A549 (cell line): ENCODE measurements at regions not wholly inside any gene's neighbourhood (a gene's known extent, or its start where the extent isn't known, plus 50 kb on each side); places are given as distances from the start of the nearest gene placed in this dataset.
"Not testable (repeated sequence)": the region's sequence is repeated elsewhere in the genome, so short reads cannot be mapped to it uniquely, and the experiment has no call there.

Experiments
- ATAC-seq, 2 experiments: fragments of 200-7000 bp in 1 of 2; fragments of >200 bp in 1 of 2; cut with Nextera tagmentation in 1 of 2; cut with Tn5 transposase in 1 of 2; 3 replicates each; pipeline versions ENCODE4 v1.8.0 to v1.9.1; 2018 to 2020; ENCODE audit warnings: mild to moderate bottlenecking in 1 of 2, moderate library complexity in 1 of 2
- CTCF ChIA-PET: fragments of 300-600 bp; sonication (Branson Sonifier 250); formaldehyde crosslinking; extraction: SDS; loops from one replicate; lab custom pipeline; 2021; ENCODE audit warnings: antibody characterized with exemption, inconsistent platforms; lab: Yijun Ruan, JAX
- POLR2A ChIA-PET: fragments of 350-600 bp; formaldehyde crosslinking; extraction: SDS; loops from one replicate; lab custom pipeline; 2021; ENCODE audit warnings: antibody characterized with exemption, inconsistent platforms; lab: Yijun Ruan, JAX
- DNase-seq, 2 experiments: peaks; one replicate each; pipeline versions ENCODE4 v3.0.0 to v3.0.0-alpha.2; 2011 to 2016; ENCODE audit warnings: low read depth in 1 of 2, low spot score in 1 of 2
- FAIRE-seq: peaks from 2 replicates; lab custom pipeline; 2011; peaks lifted over from hg19 to GRCh38; lab: Jason Lieb, UNC
- H3K27ac ChIP-seq, 2 experiments: fragments of >200 bp; sonication (Bioruptor Twin); formaldehyde crosslinking; 3 replicates each; pipeline ENCODE4 v1.5.1; 2016 to 2017
- H3K4me1 ChIP-seq: fragments of >200 bp; sonication (Bioruptor Twin); formaldehyde crosslinking; 3 replicates; pipeline ENCODE4 v1.6.1; 2016
- H3K4me2 ChIP-seq: fragments of >200 bp; sonication (Bioruptor Twin); formaldehyde crosslinking; 3 replicates; pipeline ENCODE4 v1.6.1; 2016
- H3K4me3 ChIP-seq: fragments of >200 bp; sonication (Bioruptor Twin); formaldehyde crosslinking; 3 replicates; pipeline ENCODE4 v1.5.1; 2016
- H3K9me3 ChIP-seq: fragments of >200 bp; sonication (Bioruptor Twin); formaldehyde crosslinking; 3 replicates; pipeline ENCODE4 v1.6.1; 2016
- RAD21 ChIP-seq, 2 experiments: fragments of >200 bp in 1 of 2; sonication (Bioruptor Twin) in 1 of 2; formaldehyde crosslinking in 1 of 2; IDR thresholded peaks in 1 of 2; conservative IDR thresholded peaks in 1 of 2; 2 replicates in 1 of 2; 3 replicates in 1 of 2; pipeline ENCODE4 v1.6.1; 2012 to 2018; ENCODE audit warnings: inconsistent platforms in 1 of 2
- WGBS: methylation state at CpG from one replicate; pipeline ENCODE4 v1.1.6; 2017; ENCODE audit errors: missing lambda C conversion rate; 5-methylcytosine and 5-hydroxymethylcytosine counted together
- small RNA-seq, 6 experiments: library from RNA; depleted of rRNA; stranded (forward); fragments of <200 nt; gene quantifications; one replicate each; pipeline ENCODE3, GENCODE V24; 2012

DNA sequence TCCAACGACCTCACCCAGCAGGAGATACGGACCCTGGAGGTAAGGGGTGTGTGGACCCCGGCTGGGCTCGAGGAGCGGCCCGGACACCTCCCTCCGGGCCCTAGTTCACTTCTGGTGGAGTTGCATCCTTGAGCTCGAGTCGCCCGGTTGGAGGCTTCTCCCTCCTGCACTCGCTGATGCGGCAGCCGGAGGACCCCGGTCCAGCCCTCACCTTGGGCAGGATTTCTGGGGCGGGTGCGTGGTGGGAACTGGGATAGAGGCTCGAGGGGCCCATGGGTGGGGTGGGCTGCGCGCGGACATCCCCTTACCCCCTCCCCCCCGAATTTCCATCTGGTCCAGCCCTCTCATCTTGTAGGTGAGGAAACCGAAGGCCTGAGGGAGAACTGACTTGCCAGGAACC, 311.8 kb downstream of the TP53TG3F start:
- CTCF ChIA-PET, H3K27ac ChIP-seq, H3K4me2 ChIP-seq, H3K4me3 ChIP-seq, POLR2A ChIA-PET, H3K4me1 ChIP-seq, ATAC-seq, H3K9me3 ChIP-seq, FAIRE-seq, DNase-seq: not testable (repeated sequence)
- 57% methylated on average over 11 of the region's 22 CpGs for WGBS

GRCh38 chr16:33773966-33774365, 314.6 kb downstream of the TP53TG3F start:
- DNase-seq, CTCF ChIA-PET, H3K9me3 ChIP-seq, ATAC-seq, POLR2A ChIA-PET, H3K4me2 ChIP-seq, FAIRE-seq, H3K4me3 ChIP-seq, H3K27ac ChIP-seq, H3K4me1 ChIP-seq: not testable (repeated sequence)
- WGBS: 33% methylated on average over 2 of the region's 2 CpGs

- ATAC-seq, FAIRE-seq, H3K4me1 ChIP-seq, H3K9me3 ChIP-seq, CTCF ChIA-PET, H3K4me2 ChIP-seq, DNase-seq, POLR2A ChIA-PET, H3K27ac ChIP-seq, H3K4me3 ChIP-seq: not testable (repeated sequence)
- WGBS: 4% methylated on average over 1 of the region's 1 CpG
Measured at GRCh38 chr16:33774724-33775123, 315.3 kb downstream of the TP53TG3F start.

DNA sequence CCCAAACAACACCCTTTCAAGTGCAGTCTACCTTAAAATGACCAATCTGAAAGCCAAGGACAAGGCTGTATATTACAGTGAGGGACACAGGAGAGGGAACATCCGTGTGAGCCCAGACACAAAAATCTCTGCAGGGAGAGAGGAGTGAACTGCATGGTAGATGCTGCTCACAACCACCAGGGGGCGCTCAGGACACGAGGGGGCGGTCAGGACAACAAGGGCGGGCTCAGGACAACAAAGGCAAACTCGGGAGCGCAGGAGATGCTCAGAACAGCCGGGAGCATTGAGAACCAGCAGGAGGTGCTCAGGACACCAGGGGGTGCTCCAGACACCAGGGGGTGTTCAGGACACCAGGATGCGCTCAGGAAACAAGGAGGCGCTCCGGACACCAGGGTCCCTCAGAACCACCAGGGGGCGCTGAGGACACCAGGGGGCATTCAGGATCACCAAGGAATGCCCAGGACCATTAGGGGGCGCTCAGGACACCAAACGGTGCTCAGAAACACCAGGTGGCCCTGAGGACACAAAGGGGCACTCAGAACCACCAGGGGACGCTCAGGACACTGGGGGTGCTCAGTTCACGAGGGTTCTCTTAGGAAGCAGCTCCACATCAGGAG, 357.0 kb downstream of the TP53TG3F start:
- H3K9me3 ChIP-seq, H3K4me2 ChIP-seq, CTCF ChIA-PET, FAIRE-seq, H3K4me3 ChIP-seq, H3K27ac ChIP-seq, POLR2A ChIA-PET, DNase-seq, H3K4me1 ChIP-seq: not testable (repeated sequence)
- ATAC-seq: peak in 1 of 2 experiments; percentile 33; a peak in 1 of 6 replicates
- WGBS: no CpG with 5 or more reads among the region's 16 CpGs

DNA sequence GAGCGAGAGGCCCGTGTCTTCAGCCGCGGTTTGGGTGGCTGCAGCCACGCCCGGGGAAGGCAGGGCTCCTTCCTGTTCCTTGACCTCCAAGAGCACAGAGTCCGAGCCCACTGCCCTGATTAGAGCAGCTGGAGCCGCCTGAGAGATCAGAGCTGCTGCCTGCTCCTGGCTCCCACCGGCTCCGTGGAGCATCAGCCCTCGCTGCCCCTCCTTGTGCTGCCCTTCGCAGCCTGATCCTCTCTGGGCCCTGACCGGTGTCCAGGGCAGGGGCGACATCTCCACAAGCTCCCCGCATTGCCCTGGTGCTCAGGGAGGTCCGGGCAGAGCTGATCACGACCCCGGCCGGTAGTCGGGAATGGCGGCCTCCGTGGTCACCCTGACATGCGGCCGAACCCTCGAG, 365.3 kb downstream of the TP53TG3F start:
- CTCF ChIA-PET, H3K9me3 ChIP-seq, ATAC-seq, FAIRE-seq, POLR2A ChIA-PET, H3K4me3 ChIP-seq, H3K27ac ChIP-seq, H3K4me2 ChIP-seq, DNase-seq, H3K4me1 ChIP-seq: not testable (repeated sequence)
- 20% methylated on average over 3 of the region's 25 CpGs for WGBS

DNA sequence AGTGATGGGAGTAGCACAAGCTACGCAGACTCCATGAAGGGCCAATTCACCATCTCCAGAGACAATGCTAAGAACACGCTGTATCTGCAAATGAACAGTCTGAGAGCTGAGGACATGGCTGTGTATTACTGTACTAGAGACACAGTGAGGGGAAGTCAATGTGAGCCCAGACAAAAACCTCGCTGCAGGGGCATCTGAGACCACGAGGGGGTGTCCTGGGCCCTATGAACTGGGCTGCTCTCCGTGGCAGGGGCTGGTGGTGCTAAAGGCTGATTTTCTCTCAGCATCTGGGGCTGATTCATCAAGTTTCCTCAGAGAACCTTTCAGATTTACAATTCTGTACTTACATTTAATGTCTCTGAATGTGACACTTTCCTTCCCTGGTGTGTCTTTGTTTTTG, 368.1 kb downstream of the TP53TG3F start:
- H3K4me3 ChIP-seq, H3K4me2 ChIP-seq, H3K9me3 ChIP-seq, CTCF ChIA-PET, ATAC-seq, DNase-seq, POLR2A ChIA-PET, H3K27ac ChIP-seq, H3K4me1 ChIP-seq, FAIRE-seq: not testable (repeated sequence)
- WGBS: 0% methylated on average over 1 of the region's 5 CpGs

DNA sequence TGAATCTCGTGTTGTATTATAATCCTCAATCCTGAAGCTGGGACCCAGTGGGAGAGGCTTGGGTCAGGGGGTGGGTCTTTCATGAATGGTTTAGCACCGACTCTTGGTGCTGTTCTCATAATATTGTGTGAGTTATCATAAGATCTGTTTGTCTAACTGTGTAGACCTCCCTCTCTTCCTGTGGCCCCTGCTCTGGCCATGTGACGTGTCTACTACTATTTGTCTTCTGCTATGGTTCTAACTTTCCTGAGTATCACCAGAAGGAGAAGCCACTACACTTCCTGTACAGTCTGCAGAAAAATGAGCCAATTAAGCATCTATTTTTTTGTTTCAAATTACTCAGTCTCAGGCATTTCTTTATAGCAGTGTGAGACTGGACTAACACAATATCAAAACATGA, 379.7 kb downstream of the TP53TG3F start:
- H3K9me3 ChIP-seq, H3K27ac ChIP-seq, H3K4me3 ChIP-seq, ATAC-seq, H3K4me2 ChIP-seq, POLR2A ChIA-PET, CTCF ChIA-PET, DNase-seq, H3K4me1 ChIP-seq, FAIRE-seq: not testable (repeated sequence)
- WGBS: 0% methylated on average over 1 of the region's 3 CpGs

- H3K4me3 ChIP-seq, H3K9me3 ChIP-seq, DNase-seq, FAIRE-seq, ATAC-seq, H3K27ac ChIP-seq, POLR2A ChIA-PET, H3K4me2 ChIP-seq, H3K4me1 ChIP-seq, CTCF ChIA-PET: not testable (repeated sequence)
- peak in 1 of 2 experiments; percentile 10; a peak in 1 of 5 replicates for TF ChIP-seq RAD21 (conservative IDR thresholded peaks at IDR 0.05 in 1 of 2, IDR thresholded peaks at IDR 0.05 in 1 of 2)
- 0% methylated on average over 3 of the region's 10 CpGs for WGBS
Measured at GRCh38 chr16:33844533-33844932, 385.1 kb downstream of the TP53TG3F start.

Small RNAs in the stretch of these regions (small RNA-seq; reads per million reads assigned to genes)
- gene AC136428.2: 0 reads per million in 6 experiments
- gene ENPP7P13: 0 reads per million in 6 experiments
